Right lobe of liver (tissue), 4 donors: ENCODE measurements at regions not wholly inside any gene's neighbourhood (a gene's known extent, or its start where the extent isn't known, plus 50 kb on each side); places are given as distances from the start of the nearest gene placed in this dataset.

Experiments used
- POLR2A ChIP-seq: fragments of 450-650 bp; IDR thresholded peaks from one replicate; pipeline ENCODE4 v1.6.1; 2017; ENCODE audit warnings: antibody characterized with exemption, mild to moderate bottlenecking
- TF ChIP-seq, protein P1 (sequence below), 4 donors: fragments of 200-600 bp in 3 of 4; fragments of 450-650 bp in 1 of 4; IDR thresholded peaks; one replicate each; pipeline versions ENCODE4 v1.5.1 to v1.8.0; 2016 to 2022; ENCODE audit warnings: antibody characterized with exemption in 4 of 4, mild to moderate bottlenecking in 2 of 4
- donor health status: DM: no; HTN: no; CAD: no.
- donor health status: DM: no; HTN: no; CAD: no.
- donor health status: DM: no; HTN: yes; CAD: no.

DNA sequence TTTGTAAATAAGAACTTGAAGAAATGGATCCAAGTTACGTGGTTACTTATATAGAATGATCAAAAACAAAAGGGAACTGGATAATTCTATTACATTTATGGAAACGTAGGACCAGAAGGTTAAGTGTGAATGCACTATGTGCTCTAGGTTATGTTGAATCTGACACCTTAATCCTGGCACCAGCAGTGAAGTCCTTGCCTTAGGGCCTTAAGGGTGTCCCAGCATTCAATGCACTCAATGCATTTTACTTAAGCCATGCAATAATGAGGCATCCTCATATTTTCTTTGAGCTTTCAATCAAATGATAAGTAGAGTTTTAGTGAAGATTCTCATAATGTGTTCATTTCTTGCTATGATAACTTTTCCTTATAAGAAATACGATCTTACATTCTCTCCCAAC is 178.3 kb upstream of the AGR3 start:
- TF ChIP-seq, protein P1, sequence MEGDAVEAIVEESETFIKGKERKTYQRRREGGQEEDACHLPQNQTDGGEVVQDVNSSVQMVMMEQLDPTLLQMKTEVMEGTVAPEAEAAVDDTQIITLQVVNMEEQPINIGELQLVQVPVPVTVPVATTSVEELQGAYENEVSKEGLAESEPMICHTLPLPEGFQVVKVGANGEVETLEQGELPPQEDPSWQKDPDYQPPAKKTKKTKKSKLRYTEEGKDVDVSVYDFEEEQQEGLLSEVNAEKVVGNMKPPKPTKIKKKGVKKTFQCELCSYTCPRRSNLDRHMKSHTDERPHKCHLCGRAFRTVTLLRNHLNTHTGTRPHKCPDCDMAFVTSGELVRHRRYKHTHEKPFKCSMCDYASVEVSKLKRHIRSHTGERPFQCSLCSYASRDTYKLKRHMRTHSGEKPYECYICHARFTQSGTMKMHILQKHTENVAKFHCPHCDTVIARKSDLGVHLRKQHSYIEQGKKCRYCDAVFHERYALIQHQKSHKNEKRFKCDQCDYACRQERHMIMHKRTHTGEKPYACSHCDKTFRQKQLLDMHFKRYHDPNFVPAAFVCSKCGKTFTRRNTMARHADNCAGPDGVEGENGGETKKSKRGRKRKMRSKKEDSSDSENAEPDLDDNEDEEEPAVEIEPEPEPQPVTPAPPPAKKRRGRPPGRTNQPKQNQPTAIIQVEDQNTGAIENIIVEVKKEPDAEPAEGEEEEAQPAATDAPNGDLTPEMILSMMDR (IDR thresholded peaks at IDR 0.05) = no peak
- no peak for TF ChIP-seq POLR2A
